SW 1271 (cell line): ENCODE measurements at regions not wholly inside any gene's neighbourhood (a gene's known extent, or its start where the extent isn't known, plus 50 kb on each side); places are given as distances from the start of the nearest gene placed in this dataset.
"Not testable (repeated sequence)": the region's sequence is repeated elsewhere in the genome, so short reads cannot be mapped to it uniquely, and the experiment has no call there.

Source experiments
- DNase-seq, 2 experiments: peaks; one replicate each; lab custom pipeline; 2025; lab: John Stamatoyannopoulos, UW

DNA sequence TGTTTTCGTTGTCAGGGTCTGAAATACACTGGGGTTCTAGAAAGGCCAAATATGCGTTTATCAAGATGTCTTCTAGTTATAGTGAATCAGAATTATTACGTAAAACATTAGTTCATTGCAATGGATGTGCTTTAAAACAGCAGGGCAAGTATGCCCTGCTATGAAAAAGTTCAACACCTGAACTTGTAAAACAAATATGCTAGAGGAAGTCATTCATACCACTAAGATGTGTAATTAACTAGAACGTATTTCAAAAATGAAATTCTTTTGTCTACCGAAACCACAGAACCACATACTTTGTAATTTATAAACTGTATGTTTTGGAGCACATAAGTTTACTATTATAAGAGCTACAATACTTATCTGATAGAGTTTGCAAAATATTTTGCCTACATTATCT lies 266.2 kb downstream of the KCTD12 start:
- DNase-seq, result no peak

DNA sequence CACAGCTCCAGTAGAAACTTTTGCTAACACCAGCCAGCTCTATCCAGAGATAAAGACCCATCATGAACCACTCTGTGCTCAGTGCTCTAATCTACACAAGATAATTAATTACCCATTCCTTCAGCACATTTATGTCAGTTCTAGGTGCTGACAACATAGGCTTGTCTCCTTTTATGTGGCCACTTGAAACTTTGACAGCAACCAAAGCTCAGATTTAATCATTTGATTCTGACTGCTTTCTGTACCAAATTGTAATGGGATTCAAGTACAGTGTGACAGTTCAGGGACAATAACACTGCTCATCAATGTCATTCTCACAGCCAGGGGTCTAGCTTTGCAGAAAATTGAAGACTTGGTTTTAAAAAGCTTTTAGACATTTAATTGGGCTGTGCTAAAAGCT lies 266.6 kb downstream of the KCTD12 start:
- no peak for DNase-seq

DNA sequence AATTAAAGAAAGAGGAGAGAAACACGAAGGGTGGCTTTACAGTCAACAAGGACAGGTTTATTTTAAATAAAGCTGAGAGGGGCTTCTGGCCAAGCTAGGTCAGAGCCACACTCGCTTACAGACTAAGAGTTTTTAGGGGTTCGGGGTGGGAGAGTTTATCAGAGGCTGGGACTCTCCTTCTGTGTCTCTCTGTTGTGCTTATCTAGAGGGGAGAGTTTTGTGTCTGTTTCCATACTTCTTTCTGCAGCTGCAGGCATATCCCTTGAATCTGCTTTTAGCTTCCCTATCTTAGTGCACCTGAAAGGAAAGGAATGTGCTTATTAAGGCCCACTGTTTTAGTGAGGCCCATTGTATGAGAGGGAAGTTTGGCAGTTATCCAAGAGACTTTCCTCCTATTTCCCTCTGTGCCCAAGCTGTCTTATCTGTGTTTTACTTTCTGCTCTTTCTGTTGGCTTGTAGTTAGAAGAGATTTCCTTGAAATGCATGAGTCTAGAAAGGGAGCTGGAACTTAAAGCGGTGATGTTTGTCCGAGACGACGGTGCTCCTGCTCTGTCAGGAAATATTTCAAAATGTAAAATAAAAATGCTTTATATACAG lies 275.3 kb downstream of the KCTD12 start:
- DNase-seq, result no peak

DNA sequence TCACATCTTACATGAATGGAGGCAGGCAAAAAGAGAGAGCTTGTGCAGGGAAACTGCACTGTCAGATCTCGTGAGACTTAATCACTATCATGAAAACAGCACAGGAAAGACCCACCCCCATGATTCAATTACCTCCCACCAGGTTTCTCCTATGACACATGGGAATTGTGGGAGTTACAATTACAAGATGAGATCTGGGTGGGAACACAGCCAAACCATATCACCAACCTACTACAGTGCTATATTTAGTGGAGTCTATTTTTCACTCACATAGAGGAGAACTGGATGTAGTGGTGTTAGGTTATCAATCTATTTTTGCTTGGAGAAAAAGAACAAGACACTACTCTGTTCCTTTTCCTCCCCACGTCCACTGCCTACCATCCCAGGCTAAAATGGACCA lies 276.6 kb downstream of the KCTD12 start:
- no peak for DNase-seq

DNA sequence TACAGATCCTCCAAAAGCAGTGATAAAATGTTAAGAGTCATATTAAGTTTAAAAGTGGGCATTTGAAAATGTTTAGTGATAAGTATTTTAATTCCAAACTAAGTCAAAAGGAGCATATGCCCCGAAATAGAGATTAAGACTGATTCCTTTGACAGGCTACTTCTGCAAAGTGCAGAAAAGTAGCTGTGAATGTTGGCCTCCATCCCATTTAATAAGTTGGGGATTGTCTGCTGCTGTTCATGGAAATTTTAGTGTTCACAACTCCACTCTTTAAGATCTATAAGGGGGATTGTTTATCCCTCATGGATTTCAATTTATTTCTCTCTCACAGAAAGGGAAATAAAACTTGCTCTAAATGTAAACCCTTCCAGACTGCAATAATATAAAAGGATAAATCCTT lies 278.3 kb downstream of the KCTD12 start:
- DNase-seq, result no peak

DNA sequence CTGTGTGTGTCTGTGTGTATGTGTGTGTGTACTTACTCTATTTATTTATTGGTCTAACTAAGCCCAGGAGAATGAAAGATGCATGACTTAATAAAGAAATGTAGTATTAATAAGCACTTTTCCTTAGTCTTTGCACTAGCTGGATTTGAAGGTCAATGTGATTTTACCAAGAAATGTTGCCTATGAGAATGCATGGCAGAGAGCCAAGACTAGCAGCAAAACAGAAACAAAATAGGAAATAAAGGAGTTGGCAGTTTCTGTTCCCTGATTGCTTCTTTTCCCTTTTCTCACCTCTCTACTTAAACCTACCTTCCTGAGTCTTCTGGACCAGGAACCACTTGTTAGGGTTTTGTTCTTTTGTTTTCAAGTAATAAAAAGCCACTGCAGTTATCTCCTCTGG lies 286.1 kb downstream of the KCTD12 start:
- no peak for DNase-seq

DNA sequence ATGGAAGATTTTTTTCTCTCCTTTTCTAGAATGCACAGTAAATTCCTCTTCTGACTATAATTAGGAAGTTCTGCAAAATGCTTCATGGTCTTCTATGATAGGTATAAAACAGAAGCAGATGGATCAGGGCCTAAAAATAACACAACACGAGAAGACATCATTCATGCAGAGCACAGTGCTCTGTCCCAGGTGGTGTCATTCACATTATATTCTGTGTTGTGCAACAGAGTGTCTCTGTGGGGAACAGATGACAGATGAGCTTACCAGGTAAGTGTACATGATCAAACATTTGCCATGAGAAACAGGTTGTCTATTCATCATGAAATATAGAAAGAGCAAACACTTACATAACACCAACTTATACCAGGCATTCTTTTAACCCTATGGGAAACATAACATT lies 288.3 kb downstream of the KCTD12 start:
- no peak for DNase-seq

DNA sequence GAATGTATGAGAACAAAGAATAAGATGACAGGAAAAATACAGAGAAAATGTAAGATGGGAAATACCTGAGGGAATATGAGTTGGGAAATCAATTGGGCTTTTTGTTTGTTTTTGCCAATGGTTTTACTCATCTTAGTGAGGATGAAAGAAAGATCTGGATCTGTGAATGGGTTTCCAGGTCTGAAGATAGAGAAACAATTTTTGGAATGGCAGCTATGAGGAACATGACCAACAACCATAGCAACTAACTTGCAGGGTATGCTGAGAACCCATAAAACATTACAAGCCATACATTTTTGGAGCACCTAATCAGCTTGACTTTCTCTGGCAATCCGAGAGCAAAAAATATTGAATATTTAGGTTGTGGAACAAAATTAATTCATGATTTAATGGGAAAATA lies 290.0 kb downstream of the KCTD12 start:
- DNase-seq, result no peak

DNA sequence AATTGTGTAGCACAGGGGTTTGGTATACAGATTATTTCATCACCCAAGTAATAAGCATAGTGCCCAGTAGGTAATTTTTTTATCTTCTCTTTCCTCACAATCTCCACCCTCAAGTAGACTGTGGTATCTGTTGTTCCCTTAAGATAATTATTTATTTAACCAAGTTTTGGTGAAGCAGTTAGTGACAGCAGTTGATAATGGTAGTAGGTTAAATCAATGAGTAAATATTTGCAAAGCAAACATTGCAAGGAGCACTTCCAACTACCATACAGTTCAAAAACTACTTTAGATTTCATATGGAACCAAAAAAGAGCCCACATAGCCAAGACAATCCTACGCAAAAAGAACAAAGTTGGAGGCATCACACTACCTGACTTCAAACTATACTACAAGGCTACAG lies 291.8 kb downstream of the KCTD12 start:
- DNase-seq, result no peak

DNA sequence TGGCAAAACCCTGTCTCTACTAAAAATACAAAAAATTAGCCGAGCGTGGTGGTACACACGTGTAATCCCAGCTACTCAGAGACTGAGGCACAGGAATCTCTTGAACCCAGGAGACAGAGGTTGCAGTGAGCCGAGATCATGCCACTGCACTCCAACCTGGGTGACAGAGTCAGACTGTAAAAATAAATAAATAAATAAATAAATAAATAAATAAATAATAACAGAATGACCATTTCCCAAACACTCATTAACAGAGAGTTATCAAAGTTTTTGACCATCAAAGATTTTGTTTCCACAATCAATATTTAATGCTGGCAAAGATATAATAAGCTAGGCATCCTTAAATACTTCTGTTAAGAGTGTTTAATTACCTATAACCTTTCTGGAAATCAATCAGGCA lies 299.4 kb downstream of the KCTD12 start:
- DNase-seq, result no peak

DNA sequence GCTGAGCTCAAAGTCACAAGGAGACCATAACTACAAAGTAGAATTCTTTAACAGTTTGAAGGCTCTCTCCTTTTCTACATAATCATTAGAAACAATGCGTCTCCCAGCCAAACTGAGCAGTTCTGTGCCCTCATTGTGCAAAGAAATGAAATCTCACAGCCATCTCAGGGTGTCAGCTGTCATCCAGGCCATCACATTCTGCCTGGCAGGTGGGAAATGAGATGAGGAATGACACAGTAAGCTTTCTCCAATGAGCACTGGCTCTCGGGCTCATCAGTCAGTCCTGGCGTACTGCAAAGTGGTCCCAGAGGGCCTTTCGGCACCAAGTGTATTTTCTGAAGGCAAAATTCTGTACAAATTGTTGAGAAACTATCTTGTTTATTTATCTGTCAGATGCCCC lies 306.5 kb downstream of the KCTD12 start:
- DNase-seq, result no peak

DNA sequence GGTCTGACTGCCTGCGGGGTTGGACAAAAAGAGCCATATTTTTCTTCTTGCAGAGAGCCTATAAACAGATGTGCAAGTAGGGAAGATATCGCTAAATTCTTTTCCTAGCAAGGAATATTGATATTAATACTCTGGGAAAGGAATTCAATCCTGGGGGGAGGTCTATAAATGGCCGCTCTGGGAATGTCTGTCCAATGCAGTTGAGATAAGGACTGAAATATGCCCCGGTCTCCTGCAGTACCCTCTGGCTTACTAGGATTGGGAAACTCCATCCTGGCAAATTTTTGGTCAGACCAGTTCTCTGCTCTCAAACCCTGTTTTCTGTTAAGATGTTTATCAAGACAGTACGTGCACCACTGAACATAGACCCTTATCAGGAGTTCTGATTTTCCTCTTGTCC lies 310.6 kb downstream of the KCTD12 start:
- DNase-seq, result not testable (repeated sequence)

DNA sequence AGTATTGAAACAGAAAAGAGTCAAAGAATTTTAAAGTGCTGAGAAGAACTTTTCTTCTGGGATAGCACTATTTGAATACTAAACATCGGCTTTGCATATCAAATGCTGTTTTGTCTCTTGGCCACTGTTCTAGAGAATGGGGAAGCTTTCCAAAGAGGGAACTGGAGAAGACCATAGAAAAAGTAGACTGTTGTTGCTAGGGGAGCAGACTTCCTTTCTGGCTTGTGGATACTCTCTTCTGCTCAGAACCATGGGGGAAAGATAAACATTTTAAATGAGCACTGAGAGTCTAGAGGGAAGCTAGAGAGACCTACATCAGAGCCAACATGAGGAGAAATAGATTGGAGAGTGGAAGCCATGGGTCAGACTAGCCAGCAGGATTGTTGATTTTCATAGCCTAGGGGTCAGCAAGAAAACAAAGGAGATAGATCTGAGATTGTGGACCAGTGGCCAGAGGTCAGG lies 315.7 kb downstream of the KCTD12 start:
- DNase-seq, result no peak

DNA sequence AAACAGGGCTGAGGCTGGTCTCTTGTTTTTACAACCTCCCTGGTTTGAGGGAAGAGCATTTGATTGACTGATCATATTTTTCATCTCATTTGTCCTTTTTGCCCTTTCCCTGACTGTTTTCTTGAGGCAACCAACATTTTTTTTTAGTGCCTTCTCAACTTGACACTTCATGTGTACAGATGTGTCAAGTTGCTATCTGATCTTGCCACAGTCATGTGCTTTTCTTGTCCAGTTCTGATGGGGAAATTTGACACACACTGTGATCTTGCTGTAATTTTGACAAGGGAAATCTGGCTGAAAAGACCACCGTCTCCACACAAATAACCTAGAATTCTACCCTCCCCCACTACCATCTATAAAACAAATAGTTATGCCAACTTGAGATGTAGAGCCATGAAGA lies 329.6 kb downstream of the KCTD12 start:
- DNase-seq, result no peak

DNA sequence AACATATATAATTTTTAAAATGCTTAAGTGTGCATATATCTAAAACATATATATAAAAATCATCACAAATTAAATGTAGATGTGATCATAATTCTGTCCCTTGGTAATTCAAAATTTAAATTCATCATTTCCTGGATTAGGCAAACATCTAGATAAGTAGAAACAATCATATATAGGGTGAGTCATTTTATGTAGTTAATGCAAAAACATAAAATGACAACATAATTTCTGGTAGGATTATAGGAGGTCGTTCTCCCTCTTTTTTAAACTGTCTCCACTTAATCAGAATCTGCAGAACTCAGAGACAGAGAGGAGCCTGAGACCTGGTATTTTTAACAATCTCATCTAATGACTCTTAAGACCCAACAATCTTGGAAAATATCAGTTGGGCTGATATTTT lies 333.4 kb downstream of the KCTD12 start:
- DNase-seq, result no peak

DNA sequence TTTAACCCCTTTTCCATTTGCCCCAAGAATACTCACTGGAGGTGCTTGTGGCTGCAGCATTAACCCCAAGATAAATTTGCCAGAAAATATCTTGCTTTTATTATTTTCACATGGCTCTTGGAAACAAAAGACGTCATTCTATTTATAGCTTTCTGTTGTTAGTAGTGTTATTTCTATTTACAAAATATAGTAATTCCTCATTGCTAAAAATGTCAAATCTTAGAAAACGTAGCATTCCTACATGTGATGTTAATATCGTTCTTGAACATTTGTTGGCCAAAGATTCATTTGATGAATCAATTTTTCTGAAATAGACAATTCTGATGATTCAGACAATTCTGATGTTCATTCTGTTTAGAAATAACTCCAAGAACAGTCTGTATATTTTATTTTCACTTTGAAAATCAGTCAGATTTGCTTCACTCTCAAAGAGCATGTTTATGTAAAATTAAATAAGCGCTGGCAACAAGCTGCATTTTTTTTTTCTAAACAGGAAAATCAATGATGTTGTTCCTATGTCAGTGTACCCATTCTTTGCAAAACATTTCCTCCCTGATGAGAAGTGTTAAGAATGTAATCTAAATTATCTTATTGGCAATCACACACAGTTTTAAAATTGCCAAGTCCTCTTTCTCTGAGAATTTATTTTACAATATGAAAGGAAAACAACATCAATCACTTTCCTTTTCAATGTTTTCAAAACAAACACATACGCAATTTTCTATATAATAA lies 334.0 kb downstream of the KCTD12 start:
- no peak for DNase-seq

DNA sequence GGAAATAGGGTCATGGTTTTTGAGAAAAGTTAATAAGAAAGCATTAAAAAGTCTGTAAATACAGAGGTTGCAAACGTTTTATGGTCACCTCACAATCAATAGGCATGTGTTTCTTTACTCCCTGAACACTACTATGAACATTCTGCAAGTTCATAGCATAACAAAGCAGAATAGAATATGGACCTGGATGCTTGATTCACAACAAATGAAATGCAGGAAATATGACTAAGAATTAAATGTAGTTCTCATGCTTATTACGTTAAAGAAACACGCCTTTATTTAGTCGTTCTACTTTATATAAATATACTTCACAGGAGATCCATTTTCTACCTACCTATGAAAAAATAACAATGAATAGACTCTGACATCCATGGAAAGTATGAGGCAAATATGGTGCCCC lies 344.0 kb downstream of the KCTD12 start:
- DNase-seq, result no peak

DNA sequence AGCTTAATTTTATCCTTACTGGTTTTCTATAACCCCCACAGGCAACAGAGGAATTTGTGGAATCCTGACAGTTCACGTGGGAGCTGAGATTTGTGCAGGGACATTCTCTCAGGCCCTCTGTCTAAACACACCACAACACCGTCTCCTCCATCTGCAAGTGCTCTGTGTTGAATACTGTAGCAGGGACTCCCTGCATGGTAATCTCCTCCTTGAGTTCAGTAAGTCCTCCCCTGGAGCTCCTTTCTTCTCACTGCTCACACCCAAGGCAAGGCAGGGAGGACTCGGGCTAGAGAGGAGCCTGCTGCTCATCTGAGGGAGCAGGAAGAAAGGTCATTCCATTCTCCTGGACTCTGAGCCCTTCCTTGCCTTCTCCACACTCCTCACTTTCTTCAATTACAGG lies 348.2 kb downstream of the KCTD12 start:
- DNase-seq, result no peak

DNA sequence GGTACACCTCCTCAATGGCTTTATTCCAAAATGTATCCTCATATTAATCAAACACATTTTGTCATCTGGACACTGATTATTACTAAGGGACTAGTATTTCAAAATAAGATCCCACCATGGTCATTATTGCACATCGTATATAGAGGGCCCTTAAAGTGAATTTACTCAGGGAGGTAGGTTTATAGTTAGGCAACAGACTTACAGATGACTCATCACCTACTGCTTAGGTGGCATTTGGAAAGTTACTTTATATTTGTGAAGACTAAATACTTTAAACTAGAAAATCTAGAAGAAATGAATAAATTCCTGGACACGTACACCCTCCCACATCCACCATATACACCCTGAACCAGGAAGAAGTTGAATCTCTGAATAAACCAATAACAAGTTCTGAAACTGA lies 353.0 kb downstream of the KCTD12 start:
- DNase-seq, result no peak

DNA sequence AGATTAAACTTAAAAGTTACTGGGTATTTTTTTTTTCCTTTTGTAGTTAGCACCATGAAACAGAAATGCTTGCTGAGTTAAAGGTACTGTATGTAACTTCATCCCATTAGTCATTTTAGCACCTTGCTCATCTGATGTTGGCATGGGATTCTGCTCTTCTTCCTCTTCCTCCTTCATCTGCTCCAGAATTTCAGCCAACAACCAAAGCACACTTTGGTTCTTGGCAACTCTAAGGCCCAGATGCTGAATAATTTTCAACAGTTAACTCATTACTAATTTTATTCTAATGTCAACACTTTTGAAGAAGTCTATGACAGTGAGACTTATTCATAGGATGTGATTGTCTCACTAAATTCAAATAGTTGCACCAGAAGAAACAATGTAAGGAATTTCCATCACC lies 359.2 kb downstream of the KCTD12 start:
- no peak for DNase-seq

DNA sequence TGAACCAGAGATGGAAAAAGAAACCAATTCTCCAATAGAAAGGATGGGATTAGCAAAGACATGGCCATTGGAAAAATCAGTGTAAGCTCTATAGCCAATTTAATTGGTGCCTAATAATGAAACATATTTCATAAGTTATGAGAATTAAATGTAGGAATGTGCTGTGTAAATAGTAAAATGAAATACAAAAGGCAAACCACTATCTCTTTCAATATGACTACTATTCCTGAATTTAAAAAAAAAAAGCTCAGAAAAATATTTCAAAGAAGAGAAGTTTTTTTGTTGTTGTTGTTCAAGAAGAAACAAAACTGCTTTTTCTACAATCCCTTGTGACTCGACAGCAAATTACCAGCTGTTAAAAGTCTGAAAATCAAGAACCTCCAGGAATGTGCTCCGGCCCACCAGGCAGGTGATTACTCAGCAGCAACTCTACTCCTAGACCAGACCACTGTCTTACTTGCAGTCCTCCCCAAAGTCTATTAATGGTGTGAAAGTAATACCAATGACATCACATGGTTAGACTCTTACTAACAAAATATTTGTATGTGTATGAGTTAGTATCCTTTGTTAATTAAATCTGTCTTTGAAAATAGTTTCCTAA lies 362.4 kb downstream of the KCTD12 start:
- DNase-seq, result no peak

DNA sequence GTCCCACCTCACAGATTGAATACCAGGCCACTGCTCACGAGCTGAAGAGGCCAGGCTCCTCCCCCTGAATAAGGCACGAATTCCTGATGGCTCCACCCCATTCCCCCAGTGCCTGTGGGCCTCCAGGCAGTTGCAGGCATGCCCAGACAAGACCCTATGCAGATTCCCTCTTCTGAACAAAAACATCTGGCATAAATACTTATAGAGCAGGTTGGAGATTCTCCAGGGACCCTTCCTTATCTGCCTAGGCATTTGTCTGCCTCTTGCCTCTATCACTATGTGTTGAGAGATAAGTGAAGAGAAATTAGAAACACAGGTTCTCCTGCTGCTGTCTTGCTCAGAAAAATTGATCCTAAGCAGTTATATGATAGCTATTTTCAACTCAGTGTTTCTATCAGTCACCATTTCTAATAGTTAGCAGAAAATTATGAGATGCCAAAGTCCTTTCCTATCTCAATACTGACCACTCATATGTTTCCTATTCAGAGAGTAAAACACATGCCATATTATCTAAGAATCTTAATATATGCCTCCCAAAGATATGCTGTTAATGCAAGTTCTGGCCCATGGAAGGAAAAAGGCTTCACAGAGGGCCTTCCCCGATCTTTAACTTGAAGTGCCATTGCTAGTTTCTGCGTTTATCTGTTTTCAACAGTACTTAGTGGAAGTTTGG lies 364.0 kb downstream of the KCTD12 start:
- no peak for DNase-seq

DNA sequence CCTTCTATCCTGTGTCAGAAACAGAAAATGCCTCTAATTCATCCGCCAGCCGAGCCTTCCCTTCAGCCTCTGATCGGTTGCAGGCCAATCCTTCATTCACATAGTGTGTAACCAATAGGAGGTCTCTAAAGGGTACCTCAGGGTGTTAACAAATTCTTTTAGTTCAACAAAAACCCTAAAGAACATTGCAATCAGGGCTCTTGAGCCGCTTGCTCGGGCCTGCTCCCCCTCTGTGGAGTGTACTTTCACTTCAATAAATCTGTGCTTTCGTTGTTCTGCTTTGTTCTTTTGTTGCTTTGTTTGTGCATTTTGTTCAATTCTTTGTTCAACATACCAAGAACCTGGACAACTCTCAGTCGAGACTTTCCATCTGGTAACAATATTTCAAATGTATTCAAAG lies 366.5 kb downstream of the KCTD12 start:
- no peak for DNase-seq
